Activated naive CD4-positive, alpha-beta T cell treated with anti-CD3 and anti-CD28 coated beads for 36 hours (primary cell): ENCODE measurements at regions not wholly inside any gene's neighbourhood (a gene's known extent, or its start where the extent isn't known, plus 50 kb on each side); places are given as distances from the start of the nearest gene placed in this dataset.
"Not testable (repeated sequence)": the region's sequence is repeated elsewhere in the genome, so short reads cannot be mapped to it uniquely, and the experiment has no call there.

ENCODE experiments used
- CTCF ChIA-PET: fragments of 350-600 bp; sonication (Branson Sonifier 250); formaldehyde crosslinking; loops from one replicate; lab custom pipeline; 2021; ENCODE audit warnings: antibody characterized with exemption; lab: Charles Lee
- DNase-seq: peaks from one replicate; pipeline ENCODE4 v3.0.0-alpha.2; 2020
- H3K27ac Mint-ChIP-seq: one replicate; pipeline ENCODE4 v1.8.0; 2021; ENCODE audit warnings: mild to moderate bottlenecking, mixed read lengths
- H3K27me3 Mint-ChIP-seq: one replicate; pipeline ENCODE4 v1.8.0; 2021; ENCODE audit warnings: low read depth, mixed read lengths
- H3K36me3 Mint-ChIP-seq: one replicate; pipeline ENCODE4 v1.8.0; 2021; ENCODE audit warnings: low read depth, mixed read lengths
- H3K4me1 Mint-ChIP-seq: one replicate; pipeline ENCODE4 v1.8.0; 2021; ENCODE audit warnings: low read depth, mixed read lengths
- H3K4me3 Mint-ChIP-seq: one replicate; pipeline ENCODE4 v1.8.0; 2021; ENCODE audit warnings: mild to moderate bottlenecking, moderate library complexity, mixed read lengths
- H3K9me3 Mint-ChIP-seq: one replicate; pipeline ENCODE4 v1.8.0; 2021; ENCODE audit warnings: mixed read lengths
- intact Hi-C: fragments of 100-400 bp; cut with micrococcal nuclease; formaldehyde crosslinking; loops from one replicate; pipeline ENCODE4 v1.15.1; 2023

DNA sequence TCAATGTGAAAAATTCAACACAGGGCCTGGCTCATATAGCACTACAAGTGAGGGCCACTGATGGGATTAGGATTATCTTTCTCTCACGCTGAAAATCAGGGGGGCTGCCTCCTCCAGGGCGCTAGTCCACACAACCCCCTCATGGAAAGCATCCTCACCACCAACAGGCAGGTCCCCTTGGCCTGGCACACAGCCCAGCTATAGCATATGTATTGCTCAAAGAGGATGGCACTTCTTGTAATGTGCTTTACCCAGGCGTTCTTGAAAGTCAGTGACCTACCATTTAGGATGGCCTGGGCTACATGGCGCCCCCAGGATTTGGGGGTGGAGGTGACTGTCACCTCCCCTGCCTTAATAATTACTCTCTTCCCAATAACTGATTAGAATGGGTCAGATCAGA is 71.0 kb upstream of the LSM6 start:
- H3K4me1 Mint-ChIP-seq, result no peaks in the 10 kb centered on the region
- no peaks in the 10 kb centered on the region for H3K36me3 Mint-ChIP-seq
- H3K27me3 Mint-ChIP-seq, result no peaks in the 10 kb centered on the region
- H3K27ac Mint-ChIP-seq, result no peak overlapping the region
- intact Hi-C loops, result loop anchor here (5.0 kb wide), 1 partner anchor 73 kb away; the partner anchor contains the start of gene LSM6
- no peak for DNase-seq
- no peaks in the 10 kb centered on the region for H3K9me3 Mint-ChIP-seq
- no peak overlapping the region for H3K4me3 Mint-ChIP-seq
- CTCF ChIA-PET, result no interaction called here

DNA sequence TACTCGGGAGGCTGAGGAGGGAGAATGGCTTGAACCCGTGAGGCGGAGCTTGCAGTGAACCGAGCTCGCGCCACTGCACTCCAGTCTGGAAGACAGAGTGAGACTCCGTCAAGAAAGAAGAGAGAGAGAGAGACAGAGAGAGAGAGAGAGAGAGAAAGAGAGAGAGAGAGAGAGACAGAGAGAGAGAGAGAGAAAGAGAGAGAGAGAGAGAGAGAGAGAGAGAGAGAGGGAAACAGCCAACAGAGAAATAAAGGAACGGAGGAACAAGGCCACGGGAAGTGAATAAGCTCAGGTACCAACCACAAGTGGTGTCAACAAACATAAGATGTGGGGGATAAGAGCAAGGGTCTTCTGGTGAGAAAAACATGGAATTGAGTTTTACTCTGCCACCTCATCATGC is 71.5 kb upstream of the LSM6 start:
- H3K27ac Mint-ChIP-seq, H3K36me3 Mint-ChIP-seq, H3K9me3 Mint-ChIP-seq, H3K4me3 Mint-ChIP-seq, H3K4me1 Mint-ChIP-seq, CTCF ChIA-PET, DNase-seq, H3K27me3 Mint-ChIP-seq: not testable (repeated sequence)
- intact Hi-C loops, result loop anchor here (5.0 kb wide), 1 partner anchor 73 kb away; the partner anchor contains the start of gene LSM6

DNA sequence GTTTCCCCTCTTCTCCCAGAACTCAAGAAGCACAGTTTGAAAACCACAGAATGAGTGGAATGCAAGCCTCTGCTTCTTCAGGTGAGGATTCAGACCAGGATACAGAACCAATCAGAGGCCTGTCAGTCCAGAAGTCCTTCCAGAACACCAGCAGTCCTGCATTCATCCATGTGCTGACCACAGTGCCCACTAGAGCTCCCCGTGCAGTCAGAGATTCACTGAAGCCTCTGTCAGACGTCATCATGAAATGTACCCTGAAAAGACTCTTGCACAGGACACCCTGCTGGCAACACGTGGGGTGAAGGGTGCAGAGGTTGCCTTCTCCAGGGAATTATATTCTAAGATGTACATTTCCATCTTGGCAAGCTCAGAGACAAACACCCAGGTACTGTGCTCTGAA is 75.9 kb upstream of the LSM6 start:
- H3K27ac Mint-ChIP-seq, result no peak overlapping the region
- no peaks in the 10 kb centered on the region for H3K4me1 Mint-ChIP-seq
- no peak for DNase-seq
- CTCF ChIA-PET, result no interaction called here
- no peak overlapping the region for H3K4me3 Mint-ChIP-seq
- intact Hi-C loops, result no loop called here
- H3K9me3 Mint-ChIP-seq, result no peaks in the 10 kb centered on the region
- H3K36me3 Mint-ChIP-seq, result no peaks in the 10 kb centered on the region
- H3K27me3 Mint-ChIP-seq, result peaks cover 3% of the 10 kb centered on the region

DNA sequence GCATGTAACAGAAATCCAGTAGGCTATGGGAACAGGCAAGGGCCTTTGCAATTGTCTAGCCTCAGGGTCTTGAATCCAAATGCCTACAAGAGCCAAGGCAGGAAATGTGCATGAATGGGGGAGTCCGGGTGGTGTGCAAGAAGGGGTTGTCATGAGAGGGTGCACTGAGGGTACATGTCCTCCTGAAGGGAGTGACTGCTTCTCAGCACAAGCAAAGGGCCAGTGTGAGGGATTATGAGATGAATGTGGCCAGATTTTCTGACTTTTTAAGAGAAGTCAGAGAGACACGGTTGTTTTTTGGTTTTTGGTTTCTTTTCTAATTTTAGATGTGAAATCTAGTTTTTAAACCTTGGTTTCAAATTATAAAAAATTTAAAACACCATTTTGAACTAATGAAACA is 76.5 kb upstream of the LSM6 start:
- H3K27ac Mint-ChIP-seq, result no peak overlapping the region
- no peaks in the 10 kb centered on the region for H3K36me3 Mint-ChIP-seq
- intact Hi-C loops, result no loop called here
- DNase-seq, result no peak
- no peaks in the 10 kb centered on the region for H3K9me3 Mint-ChIP-seq
- peaks cover 3% of the 10 kb centered on the region for H3K27me3 Mint-ChIP-seq
- no peak overlapping the region for H3K4me3 Mint-ChIP-seq
- CTCF ChIA-PET, result no interaction called here
- no peaks in the 10 kb centered on the region for H3K4me1 Mint-ChIP-seq

DNA sequence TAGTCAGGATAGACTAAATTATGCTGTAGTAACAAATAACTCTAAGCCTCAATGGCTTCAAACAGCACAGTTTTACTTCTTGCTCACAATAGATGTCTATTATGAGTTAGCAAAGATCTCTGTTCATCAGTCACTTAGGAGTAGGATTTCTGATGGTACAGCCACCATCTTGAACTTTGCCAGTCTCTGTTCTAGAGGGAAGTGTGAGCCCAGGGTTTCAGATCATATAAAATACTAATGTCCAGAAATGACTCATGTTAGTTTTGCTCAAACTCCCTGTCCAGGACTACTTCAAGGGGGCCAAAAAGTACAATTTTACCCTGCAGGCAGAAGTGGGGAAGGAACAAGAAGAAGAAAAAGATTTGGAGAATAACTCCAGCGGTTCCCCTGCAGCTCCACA is 77.1 kb upstream of the LSM6 start:
- H3K36me3 Mint-ChIP-seq, result no peaks in the 10 kb centered on the region
- no peak overlapping the region for H3K4me3 Mint-ChIP-seq
- CTCF ChIA-PET, result no interaction called here
- no peak overlapping the region for H3K27ac Mint-ChIP-seq
- H3K4me1 Mint-ChIP-seq, result no peaks in the 10 kb centered on the region
- intact Hi-C loops, result no loop called here
- peaks cover 4% of the 10 kb centered on the region for H3K27me3 Mint-ChIP-seq
- H3K9me3 Mint-ChIP-seq, result no peaks in the 10 kb centered on the region
- no peak for DNase-seq

DNA sequence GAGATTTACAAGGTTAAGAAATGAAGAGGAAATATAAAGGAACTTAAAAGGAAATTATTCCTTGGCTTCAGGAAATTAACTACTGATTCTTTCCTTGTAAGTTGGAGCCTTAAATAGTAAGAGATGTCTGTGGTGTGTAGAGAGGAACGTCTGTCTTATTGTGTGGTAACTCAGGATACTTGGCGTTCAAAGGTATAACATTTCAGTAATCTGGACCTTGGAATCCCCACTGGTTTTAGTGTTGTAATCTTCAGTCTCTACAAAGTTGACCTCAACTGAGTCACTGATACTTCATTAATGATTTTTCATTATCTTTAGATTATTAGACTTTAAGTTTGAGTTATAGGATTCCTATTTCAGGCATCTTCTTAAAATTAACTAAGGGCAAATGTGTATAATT is 79.1 kb upstream of the LSM6 start:
- intact Hi-C loops, result no loop called here

DNA sequence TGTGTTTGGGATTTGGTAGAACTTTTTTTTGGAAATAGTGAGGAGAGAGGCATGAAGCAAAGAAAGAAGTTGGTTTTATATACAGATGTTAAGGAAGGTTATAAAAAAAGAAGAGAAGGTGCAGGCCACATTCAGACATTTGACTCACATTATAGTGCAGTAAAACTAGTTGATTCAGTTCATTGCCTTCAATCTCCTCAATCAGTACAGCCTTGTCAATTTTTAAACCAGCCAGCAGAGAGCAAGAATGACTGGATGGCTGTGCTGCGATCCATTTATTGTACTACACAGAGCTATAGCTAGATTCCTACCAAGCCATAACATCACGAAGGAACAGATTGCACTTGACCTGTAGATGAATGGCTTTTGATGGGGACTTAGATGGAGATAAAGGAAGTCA is 79.7 kb upstream of the LSM6 start:
- Mint-ChIP-seq H3K4me1 (no peaks in the 10 kb centered on the region), H3K9me3 (no peaks in the 10 kb centered on the region), H3K27me3 (peaks cover 7% of the 10 kb centered on the region), H3K4me3 (no peak overlapping the region), H3K36me3 (no peaks in the 10 kb centered on the region), H3K27ac (no peak overlapping the region)
- intact Hi-C loops, result loop anchor here (1.0 kb wide), 1 partner anchor 820 kb away; no protein-coding TSS in a partner anchor
- DNase-seq, result no peak
- CTCF ChIA-PET, result interaction anchor here (0.6 to 1.5 kb wide), 11 partner anchors 9 to 446 kb away, joined by 3 to 6 read pairs (median 3); no protein-coding TSS in a partner anchor

More for the DNA sequence above, 79.1 kb upstream of the LSM6 start:
- Mint-ChIP-seq H3K4me3 (no peak overlapping the region), H3K9me3 (no peaks in the 10 kb centered on the region), H3K36me3 (no peaks in the 10 kb centered on the region), H3K27me3 (peaks cover 6% of the 10 kb centered on the region), H3K4me1 (no peaks in the 10 kb centered on the region), H3K27ac (no peak overlapping the region)
- DNase-seq, result no peak
- CTCF ChIA-PET, result interaction anchor here (1.2 to 1.4 kb wide), 2 partner anchors 15 to 21 kb away, joined by 3 to 4 read pairs; no protein-coding TSS in a partner anchor

DNA sequence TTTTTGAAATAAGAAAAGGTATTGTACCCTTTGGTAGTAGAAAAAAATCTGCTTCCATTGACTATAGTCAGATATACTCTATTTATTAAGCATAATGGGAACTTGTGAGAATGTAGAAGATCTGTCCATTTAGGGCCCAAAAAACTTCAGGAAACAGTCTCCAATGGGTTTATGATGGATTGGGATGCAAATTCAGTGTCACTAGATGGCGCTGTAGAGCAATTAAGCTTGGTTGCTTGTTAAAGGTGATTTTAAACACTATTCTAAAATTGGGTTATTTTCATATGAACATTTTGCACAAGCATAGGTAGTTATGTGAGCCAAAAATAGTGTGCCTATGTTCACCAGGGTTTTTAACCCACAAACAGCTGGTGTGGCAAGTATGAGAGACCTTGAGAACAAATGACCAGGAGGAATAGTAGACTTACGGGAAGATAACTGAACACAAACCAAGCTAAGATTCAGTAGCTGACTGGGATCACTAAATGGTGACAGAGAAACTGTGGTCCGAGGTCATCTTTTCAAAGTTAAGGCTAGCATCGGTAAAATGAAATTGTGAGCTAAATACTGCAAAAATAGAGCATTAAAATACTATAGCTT is 80.3 kb upstream of the LSM6 start:
- intact Hi-C loops, result loop anchor here (1.0 kb wide), 1 partner anchor 821 kb away; no protein-coding TSS in a partner anchor
- no peak overlapping the region for H3K27ac Mint-ChIP-seq

DNA sequence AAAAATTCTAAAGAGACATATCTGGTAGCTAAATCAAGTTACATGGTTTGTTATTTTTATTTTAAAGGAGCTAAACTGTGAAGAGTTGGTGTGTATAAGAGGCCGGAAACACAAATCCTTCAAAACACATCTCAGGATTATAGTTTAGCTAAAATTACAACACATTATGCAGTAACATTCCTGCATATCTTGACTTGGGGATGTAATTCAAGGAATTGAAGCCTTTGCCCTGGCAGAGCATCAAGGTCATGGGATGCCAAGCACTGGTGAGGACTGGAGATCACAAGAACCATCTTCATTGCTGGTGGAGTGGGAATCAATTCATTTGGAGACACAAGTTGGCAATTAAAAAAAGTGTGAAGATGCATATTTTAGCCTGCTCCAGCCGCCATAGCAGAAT is 86.8 kb upstream of the LSM6 start:
- no peak for DNase-seq
- Mint-ChIP-seq H3K36me3 (no peaks in the 10 kb centered on the region), H3K9me3 (no peaks in the 10 kb centered on the region), H3K4me3 (no peak overlapping the region), H3K27me3 (peaks cover 12% of the 10 kb centered on the region), H3K4me1 (no peaks in the 10 kb centered on the region), H3K27ac (no peak overlapping the region)
- CTCF ChIA-PET, result no interaction called here
- intact Hi-C loops, result no loop called here

More for the DNA sequence above, 80.3 kb upstream of the LSM6 start:
- CTCF ChIA-PET, result interaction anchor here (0.6 to 1.5 kb wide), 13 partner anchors 8 to 446 kb away, joined by 3 to 6 read pairs (median 3); no protein-coding TSS in a partner anchor
- no peaks in the 10 kb centered on the region for H3K4me1 Mint-ChIP-seq
- H3K36me3 Mint-ChIP-seq, result no peaks in the 10 kb centered on the region
- peaks cover 7% of the 10 kb centered on the region for H3K27me3 Mint-ChIP-seq
- peak; percentile 39 for DNase-seq
- no peaks in the 10 kb centered on the region for H3K9me3 Mint-ChIP-seq
- no peak overlapping the region for H3K4me3 Mint-ChIP-seq

DNA sequence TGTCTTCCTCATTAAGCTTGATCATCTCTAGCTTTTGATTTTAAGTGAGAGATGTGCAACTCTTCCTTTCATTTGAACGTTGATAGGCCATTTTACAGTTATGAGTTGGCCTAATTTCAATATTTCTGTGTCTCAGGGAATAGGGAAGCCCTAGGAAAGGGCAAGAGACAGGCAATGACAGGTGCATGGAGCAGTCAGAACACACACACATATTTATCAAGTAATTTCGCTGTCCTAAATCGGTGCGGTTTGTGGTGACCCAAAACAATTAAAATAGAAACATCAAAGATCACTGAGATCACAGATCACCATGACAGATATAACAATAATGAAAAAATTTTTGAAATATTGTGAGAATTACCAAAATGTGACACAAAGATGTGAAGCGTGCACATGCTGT is 87.7 kb upstream of the LSM6 start:
- Mint-ChIP-seq H3K27ac (no peak overlapping the region), H3K4me3 (no peak overlapping the region), H3K27me3 (peaks cover 12% of the 10 kb centered on the region), H3K36me3 (no peaks in the 10 kb centered on the region), H3K4me1 (no peaks in the 10 kb centered on the region), H3K9me3 (no peaks in the 10 kb centered on the region)
- intact Hi-C loops, result no loop called here
- DNase-seq, result no peak
- CTCF ChIA-PET, result no interaction called here

DNA sequence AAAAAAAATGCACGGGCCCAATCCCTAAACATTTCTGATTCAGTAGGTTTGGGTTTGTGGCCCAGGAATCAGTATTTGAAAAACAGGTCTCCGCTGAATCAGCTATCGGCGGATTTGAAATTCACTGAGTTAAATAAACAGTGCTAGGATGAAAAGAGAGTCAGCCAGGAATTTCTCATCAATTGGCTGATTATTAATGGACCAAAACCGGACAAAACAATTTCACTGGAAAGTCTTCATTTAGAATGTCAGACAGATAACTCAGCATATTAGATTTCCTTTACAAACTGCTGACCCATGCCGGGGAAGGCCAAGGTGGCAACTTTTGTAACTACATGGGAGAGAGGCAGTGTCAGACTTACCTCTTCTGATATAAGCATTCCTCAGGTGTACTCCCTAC is 99.4 kb upstream of the LSM6 start:
- no peak for DNase-seq
- no peaks in the 10 kb centered on the region for H3K9me3 Mint-ChIP-seq
- H3K4me1 Mint-ChIP-seq, result no peaks in the 10 kb centered on the region
- CTCF ChIA-PET, result no interaction called here
- no peaks in the 10 kb centered on the region for H3K36me3 Mint-ChIP-seq
- intact Hi-C loops, result no loop called here
- no peak overlapping the region for H3K4me3 Mint-ChIP-seq
- H3K27ac Mint-ChIP-seq, result no peak overlapping the region
- peaks cover 11% of the 10 kb centered on the region for H3K27me3 Mint-ChIP-seq

DNA sequence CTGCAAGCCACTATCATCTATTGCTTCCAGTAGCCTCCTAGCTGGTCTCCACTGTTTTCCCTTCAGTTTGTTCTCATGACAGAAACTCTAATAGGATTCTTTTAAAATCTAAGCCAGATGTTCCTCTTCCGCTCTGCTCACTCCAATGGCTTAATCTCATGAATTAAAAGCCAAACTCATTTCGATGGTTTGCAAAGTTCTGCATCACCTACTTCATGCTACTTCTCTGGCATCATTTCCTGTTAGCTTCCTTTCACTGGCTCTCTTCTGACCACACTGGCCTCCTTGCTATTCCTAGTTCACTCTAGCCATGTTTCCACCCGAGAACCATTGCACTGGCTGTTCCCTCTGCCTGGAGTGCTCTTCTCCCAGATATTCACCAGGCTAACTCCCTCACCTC is 102.0 kb upstream of the LSM6 start:
- Mint-ChIP-seq H3K27ac (no peak overlapping the region), H3K9me3 (no peaks in the 10 kb centered on the region), H3K4me1 (no peaks in the 10 kb centered on the region), H3K4me3 (no peak overlapping the region), H3K36me3 (no peaks in the 10 kb centered on the region), H3K27me3 (peaks cover 13% of the 10 kb centered on the region)
- CTCF ChIA-PET, result interaction anchor here (0.5 to 0.7 kb wide), 2 partner anchors 854 to 972 kb away, joined by 4 to 7 read pairs; no protein-coding TSS in a partner anchor
- intact Hi-C loops, result no loop called here
- DNase-seq, result no peak

DNA sequence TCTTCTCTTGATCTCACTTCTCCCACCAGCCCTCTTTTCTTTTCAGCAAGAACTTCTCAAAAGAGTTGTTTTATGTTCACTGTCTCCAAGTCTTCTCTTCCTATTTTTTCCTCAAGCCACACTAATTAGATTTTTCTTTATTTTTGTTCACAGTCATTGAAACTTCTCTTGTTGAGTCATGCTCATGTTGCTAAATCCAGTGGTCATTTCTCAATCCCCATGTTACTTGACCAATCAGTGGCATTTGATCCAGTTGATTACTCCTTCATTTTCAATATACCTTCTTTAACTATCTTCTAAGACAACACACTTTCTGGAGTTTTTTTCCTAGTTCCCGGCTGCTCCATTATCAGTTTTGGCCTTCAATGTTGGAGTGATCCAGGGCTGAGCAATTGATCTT is 103.1 kb upstream of the LSM6 start:
- Mint-ChIP-seq H3K4me1 (no peaks in the 10 kb centered on the region), H3K36me3 (no peaks in the 10 kb centered on the region), H3K27ac (no peak overlapping the region), H3K4me3 (no peak overlapping the region), H3K9me3 (no peaks in the 10 kb centered on the region), H3K27me3 (peaks cover 13% of the 10 kb centered on the region)
- no peak for DNase-seq
- intact Hi-C loops, result no loop called here
- CTCF ChIA-PET, result no interaction called here
